ENCODE measurements at regions not wholly inside any gene's neighbourhood (a gene's known extent, or its start where the extent isn't known, plus 50 kb on each side); places are given as distances from the start of the nearest gene placed in this dataset.
"Not testable (repeated sequence)": the region's sequence is repeated elsewhere in the genome, so short reads cannot be mapped to it uniquely, and the experiment has no call there.

- not testable (repeated sequence) for H3K79me2 ChIP-seq (ENCODE audit: control insufficient read depth, low read length); H3K9me3 ChIP-seq (ENCODE audit: control insufficient read depth, insufficient read depth, low read length); H3K36me3 ChIP-seq (ENCODE audit: control insufficient read depth, low read length); H3K27ac ChIP-seq (ENCODE audit: low read depth, low read length); H3K27me3 ChIP-seq (ENCODE audit: control insufficient read depth, low read length); H3K4me1 ChIP-seq (ENCODE audit: control insufficient read depth, low read length); H3K4me3 ChIP-seq (ENCODE audit: low read length); H3F3A ChIP-seq (ENCODE audit: control insufficient read depth, insufficient read depth); H3K9me2 ChIP-seq (replicated peaks; ENCODE audit: control insufficient read depth, low read length); H4K20me1 ChIP-seq (ENCODE audit: control insufficient read depth, insufficient read depth, low read depth, low read length); H3K4me2 ChIP-seq (ENCODE audit: low read length)
Measured at GRCh38 chrY:3123482-3123881, 188.3 kb downstream of the ZFY start.

- H3K27ac ChIP-seq (ENCODE audit: low read depth, low read length); H4K20me1 ChIP-seq (ENCODE audit: control insufficient read depth, insufficient read depth, low read depth, low read length); H3K9me3 ChIP-seq (ENCODE audit: control insufficient read depth, insufficient read depth, low read length); H3K79me2 ChIP-seq (ENCODE audit: control insufficient read depth, low read length); H3K36me3 ChIP-seq (ENCODE audit: control insufficient read depth, low read length); H3K4me1 ChIP-seq (ENCODE audit: control insufficient read depth, low read length); H3K9me2 ChIP-seq (replicated peaks; ENCODE audit: control insufficient read depth, low read length); H3K27me3 ChIP-seq (ENCODE audit: control insufficient read depth, low read length); H3K4me3 ChIP-seq (ENCODE audit: low read length); H3F3A ChIP-seq (ENCODE audit: control insufficient read depth, insufficient read depth); H3K4me2 ChIP-seq (ENCODE audit: low read length): not testable (repeated sequence)
Measured at GRCh38 chrY:3171074-3171473, 235.9 kb downstream of the ZFY start.

- not testable (repeated sequence) for H3K4me2 ChIP-seq (ENCODE audit: low read length); H3F3A ChIP-seq (ENCODE audit: control insufficient read depth, insufficient read depth); H4K20me1 ChIP-seq (ENCODE audit: control insufficient read depth, insufficient read depth, low read depth, low read length); H3K79me2 ChIP-seq (ENCODE audit: control insufficient read depth, low read length); H3K9me3 ChIP-seq (ENCODE audit: control insufficient read depth, insufficient read depth, low read length); H3K9me2 ChIP-seq (replicated peaks; ENCODE audit: control insufficient read depth, low read length); H3K27ac ChIP-seq (ENCODE audit: low read depth, low read length); H3K4me1 ChIP-seq (ENCODE audit: control insufficient read depth, low read length); H3K4me3 ChIP-seq (ENCODE audit: low read length); H3K36me3 ChIP-seq (ENCODE audit: control insufficient read depth, low read length); H3K27me3 ChIP-seq (ENCODE audit: control insufficient read depth, low read length)
Measured at GRCh38 chrY:3195035-3195434, 259.9 kb downstream of the ZFY start.

- H3K79me2 ChIP-seq (ENCODE audit: control insufficient read depth, low read length); H3K27ac ChIP-seq (ENCODE audit: low read depth, low read length); H3K36me3 ChIP-seq (ENCODE audit: control insufficient read depth, low read length); H4K20me1 ChIP-seq (ENCODE audit: control insufficient read depth, insufficient read depth, low read depth, low read length); H3F3A ChIP-seq (ENCODE audit: control insufficient read depth, insufficient read depth); H3K4me3 ChIP-seq (ENCODE audit: low read length); H3K27me3 ChIP-seq (ENCODE audit: control insufficient read depth, low read length); H3K4me1 ChIP-seq (ENCODE audit: control insufficient read depth, low read length); H3K9me2 ChIP-seq (replicated peaks; ENCODE audit: control insufficient read depth, low read length); H3K9me3 ChIP-seq (ENCODE audit: control insufficient read depth, insufficient read depth, low read length); H3K4me2 ChIP-seq (ENCODE audit: low read length): not testable (repeated sequence)
Measured at GRCh38 chrY:3202287-3202686, 267.1 kb downstream of the ZFY start.

GRCh38 chrY:3206733-3207132 is 271.6 kb downstream of the ZFY start:
- not testable (repeated sequence) for H3K79me2 ChIP-seq (ENCODE audit: control insufficient read depth, low read length); H4K20me1 ChIP-seq (ENCODE audit: control insufficient read depth, insufficient read depth, low read depth, low read length); H3K4me3 ChIP-seq (ENCODE audit: low read length); H3F3A ChIP-seq (ENCODE audit: control insufficient read depth, insufficient read depth); H3K4me1 ChIP-seq (ENCODE audit: control insufficient read depth, low read length); H3K36me3 ChIP-seq (ENCODE audit: control insufficient read depth, low read length); H3K27me3 ChIP-seq (ENCODE audit: control insufficient read depth, low read length); H3K27ac ChIP-seq (ENCODE audit: low read depth, low read length); H3K9me3 ChIP-seq (ENCODE audit: control insufficient read depth, insufficient read depth, low read length); H3K4me2 ChIP-seq (ENCODE audit: low read length); H3K9me2 ChIP-seq (replicated peaks; ENCODE audit: control insufficient read depth, low read length)

GRCh38 chrY:3213183-3213582 is 278.0 kb downstream of the ZFY start:
- not testable (repeated sequence) for H3K36me3 ChIP-seq (ENCODE audit: control insufficient read depth, low read length); H3K9me2 ChIP-seq (replicated peaks; ENCODE audit: control insufficient read depth, low read length); H3F3A ChIP-seq (ENCODE audit: control insufficient read depth, insufficient read depth); H4K20me1 ChIP-seq (ENCODE audit: control insufficient read depth, insufficient read depth, low read depth, low read length); H3K9me3 ChIP-seq (ENCODE audit: control insufficient read depth, insufficient read depth, low read length); H3K4me3 ChIP-seq (ENCODE audit: low read length); H3K79me2 ChIP-seq (ENCODE audit: control insufficient read depth, low read length); H3K27me3 ChIP-seq (ENCODE audit: control insufficient read depth, low read length); H3K4me2 ChIP-seq (ENCODE audit: low read length); H3K27ac ChIP-seq (ENCODE audit: low read depth, low read length); H3K4me1 ChIP-seq (ENCODE audit: control insufficient read depth, low read length)

- H3K4me2 ChIP-seq (ENCODE audit: low read length); H3K79me2 ChIP-seq (ENCODE audit: control insufficient read depth, low read length); H3K9me2 ChIP-seq (replicated peaks; ENCODE audit: control insufficient read depth, low read length); H3K9me3 ChIP-seq (ENCODE audit: control insufficient read depth, insufficient read depth, low read length); H3K4me1 ChIP-seq (ENCODE audit: control insufficient read depth, low read length); H3K4me3 ChIP-seq (ENCODE audit: low read length); H3F3A ChIP-seq (ENCODE audit: control insufficient read depth, insufficient read depth); H3K27me3 ChIP-seq (ENCODE audit: control insufficient read depth, low read length); H4K20me1 ChIP-seq (ENCODE audit: control insufficient read depth, insufficient read depth, low read depth, low read length); H3K27ac ChIP-seq (ENCODE audit: low read depth, low read length); H3K36me3 ChIP-seq (ENCODE audit: control insufficient read depth, low read length): not testable (repeated sequence)
Measured at GRCh38 chrY:3218134-3218533, 283.0 kb downstream of the ZFY start.

- not testable (repeated sequence) for H3K4me2 ChIP-seq (ENCODE audit: low read length); H3K27ac ChIP-seq (ENCODE audit: low read depth, low read length); H3F3A ChIP-seq (ENCODE audit: control insufficient read depth, insufficient read depth); H3K27me3 ChIP-seq (ENCODE audit: control insufficient read depth, low read length); H3K4me3 ChIP-seq (ENCODE audit: low read length); H3K79me2 ChIP-seq (ENCODE audit: control insufficient read depth, low read length); H3K4me1 ChIP-seq (ENCODE audit: control insufficient read depth, low read length); H3K9me2 ChIP-seq (replicated peaks; ENCODE audit: control insufficient read depth, low read length); H4K20me1 ChIP-seq (ENCODE audit: control insufficient read depth, insufficient read depth, low read depth, low read length); H3K36me3 ChIP-seq (ENCODE audit: control insufficient read depth, low read length); H3K9me3 ChIP-seq (ENCODE audit: control insufficient read depth, insufficient read depth, low read length)
Measured at GRCh38 chrY:3218559-3218958, 283.4 kb downstream of the ZFY start.

- not testable (repeated sequence) for H3K9me3 ChIP-seq (ENCODE audit: control insufficient read depth, insufficient read depth, low read length); H3K4me3 ChIP-seq (ENCODE audit: low read length); H4K20me1 ChIP-seq (ENCODE audit: control insufficient read depth, insufficient read depth, low read depth, low read length)
Measured at GRCh38 chrY:3262911-3263310, 316.0 kb upstream of the TGIF2LY start.

More at GRCh38 chrY:3262911-3263310, 316.0 kb upstream of the TGIF2LY start:
- not testable (repeated sequence) for H3K27me3 ChIP-seq (ENCODE audit: control insufficient read depth, low read length); H3K4me2 ChIP-seq (ENCODE audit: low read length); H3K4me1 ChIP-seq (ENCODE audit: control insufficient read depth, low read length); H3K9me2 ChIP-seq (replicated peaks; ENCODE audit: control insufficient read depth, low read length); H3K36me3 ChIP-seq (ENCODE audit: control insufficient read depth, low read length); H3F3A ChIP-seq (ENCODE audit: control insufficient read depth, insufficient read depth); H3K27ac ChIP-seq (ENCODE audit: low read depth, low read length); H3K79me2 ChIP-seq (ENCODE audit: control insufficient read depth, low read length)

All from DOHH2 (cell line).